HG02798 (cell line): ENCODE measurements at regions not wholly inside any gene's neighbourhood (a gene's known extent, or its start where the extent isn't known, plus 50 kb on each side); places are given as distances from the start of the nearest gene placed in this dataset.

Source experiments
- ATAC-seq: cut with Tn5 transposase; IDR thresholded peaks from one replicate; pipeline ENCODE4 v1.9.1; 2021; ENCODE audit warnings: mild to moderate bottlenecking; ENCODE audit not compliant: unreplicated experiment, poor library complexity

DNA sequence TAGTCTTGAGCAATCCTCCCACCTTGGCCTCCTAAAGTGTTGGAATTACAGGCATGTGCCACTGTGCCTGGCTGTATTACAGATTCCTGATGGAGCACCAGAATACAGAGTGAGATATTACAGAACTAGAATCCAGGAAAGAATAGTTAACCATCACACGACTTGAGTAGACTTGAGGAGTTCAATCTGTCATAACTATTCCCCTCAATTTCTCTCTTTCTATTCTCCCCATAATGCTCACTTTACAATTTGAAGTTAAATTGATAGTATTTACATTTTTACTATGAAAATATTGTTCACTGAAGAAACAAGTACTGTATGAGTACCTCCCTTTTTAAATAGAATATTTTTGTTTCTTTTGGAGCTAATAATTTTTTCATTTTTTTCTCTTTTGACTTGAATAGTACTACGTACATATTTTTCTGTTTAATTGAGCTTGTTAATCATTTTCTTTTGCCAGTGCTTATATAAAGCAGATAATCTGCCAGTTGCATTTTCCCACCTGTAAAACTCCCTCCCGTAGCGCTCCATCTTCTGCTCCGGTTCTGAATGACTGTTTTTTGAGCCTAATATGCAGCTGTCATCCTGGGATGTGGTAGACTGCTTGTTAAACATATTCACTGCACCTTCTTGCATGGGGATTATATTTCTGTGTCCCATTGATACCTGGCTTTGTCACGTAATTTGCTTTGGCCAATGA lies 105.5 kb downstream of the MYCN start:
- no peak for ATAC-seq

DNA sequence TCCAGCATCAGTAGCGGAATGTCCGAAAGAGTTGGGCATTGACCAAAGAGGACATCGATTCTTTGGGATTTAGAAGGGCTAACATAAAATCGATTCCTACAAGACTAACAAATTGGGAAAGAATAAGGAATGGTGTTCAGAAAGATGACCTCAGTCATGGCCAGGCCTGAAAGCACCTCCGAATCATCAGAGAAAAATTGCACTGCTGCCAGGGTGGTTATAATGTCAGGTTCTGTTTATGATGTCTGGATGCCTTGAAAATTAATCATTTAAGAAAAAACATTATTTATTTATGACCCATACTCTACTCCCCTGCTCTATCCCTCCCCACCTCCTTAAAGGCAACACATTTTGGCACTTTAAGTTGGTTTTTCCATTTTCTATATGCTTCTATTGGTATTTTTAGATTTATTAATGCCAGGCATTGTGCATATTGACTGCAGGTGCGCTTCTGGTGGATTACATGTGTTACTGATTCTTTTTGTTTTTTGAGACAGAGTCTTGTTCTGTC lies 104.7 kb downstream of the MYCN start:
- ATAC-seq: no peak

GRCh38 chr2:16043627-16044026 lies 103.3 kb downstream of the MYCN start:
- ATAC-seq: no peak

DNA sequence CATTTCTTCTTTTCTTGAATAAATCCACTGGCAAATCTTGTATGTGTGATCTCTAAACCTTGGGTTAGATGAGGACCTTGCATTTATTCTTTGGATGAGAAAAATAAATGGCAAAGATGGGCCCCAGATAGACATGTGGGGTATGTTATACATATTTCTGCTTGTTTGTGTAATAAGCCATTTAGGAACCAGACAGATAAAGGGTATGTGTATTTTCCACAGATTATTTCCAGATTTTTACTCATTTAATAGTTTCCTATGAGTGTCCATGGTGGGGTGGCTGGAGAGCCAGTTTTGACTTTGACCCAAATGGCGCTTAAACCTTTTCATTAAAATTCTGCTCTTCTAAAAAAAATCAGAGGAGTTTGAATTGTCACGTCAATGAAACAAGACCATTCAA lies 102.8 kb downstream of the MYCN start:
- ATAC-seq: no peak

DNA sequence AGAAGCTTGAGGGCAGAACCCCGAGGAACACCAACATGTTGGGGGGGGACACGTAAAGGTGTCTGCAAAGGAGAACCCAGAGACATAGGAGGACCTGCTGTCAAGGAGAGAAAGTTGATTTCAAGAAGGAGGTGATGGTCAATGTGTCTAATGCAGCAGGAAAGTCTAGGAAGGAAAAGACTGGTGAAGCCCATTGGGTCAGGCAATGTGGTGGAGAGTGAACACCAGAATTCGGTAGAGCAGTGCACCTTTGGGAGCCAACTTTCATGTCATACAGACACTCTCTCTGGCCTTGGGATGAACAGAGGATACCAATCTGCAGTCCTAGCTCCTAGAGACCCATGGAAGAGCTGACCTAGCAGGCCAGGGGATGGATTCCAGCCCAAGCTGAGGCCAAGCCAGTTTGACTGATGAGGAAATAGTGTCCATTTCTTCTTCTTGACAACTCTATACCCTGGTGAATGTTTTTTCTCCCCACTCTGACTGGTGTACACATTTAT lies 101.9 kb downstream of the MYCN start:
- no peak for ATAC-seq

GRCh38 chr2:16040271-16041010 lies 100.1 kb downstream of the MYCN start:
- ATAC-seq: no peak

GRCh38 chr2:16039823-16040222 lies 99.5 kb downstream of the MYCN start:
- no peak for ATAC-seq

GRCh38 chr2:16039055-16039454 lies 98.7 kb downstream of the MYCN start:
- no peak for ATAC-seq

DNA sequence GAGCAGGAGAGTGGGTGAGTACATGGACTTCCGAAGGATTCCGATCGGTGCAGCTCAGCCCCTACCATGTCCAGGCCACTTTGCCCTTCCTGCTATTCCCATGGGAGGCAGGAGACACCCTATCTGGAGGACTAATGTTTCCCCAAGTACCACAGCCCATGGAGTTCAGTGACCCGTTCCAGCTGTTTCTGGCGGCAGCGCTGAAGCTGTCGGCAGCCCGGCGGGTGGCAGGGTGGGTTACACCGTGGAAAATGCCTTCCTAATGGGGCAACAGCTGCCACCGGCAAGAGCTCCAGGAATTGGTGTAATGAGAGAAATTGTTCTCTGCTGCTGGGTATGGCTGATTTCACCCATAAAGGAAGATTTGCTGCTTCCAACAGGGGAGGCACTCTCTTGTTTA lies 98.3 kb downstream of the MYCN start:
- no peak for ATAC-seq

- ATAC-seq: no peak
Observed at GRCh38 chr2:16037808-16038457, 97.6 kb downstream of the MYCN start.

- no peak for ATAC-seq
Observed at GRCh38 chr2:16036951-16037350, 96.6 kb downstream of the MYCN start.

GRCh38 chr2:16035747-16036745 lies 95.7 kb downstream of the MYCN start:
- no peak for ATAC-seq

- ATAC-seq: no peak
Observed at GRCh38 chr2:16034975-16035746, 94.8 kb downstream of the MYCN start.

DNA sequence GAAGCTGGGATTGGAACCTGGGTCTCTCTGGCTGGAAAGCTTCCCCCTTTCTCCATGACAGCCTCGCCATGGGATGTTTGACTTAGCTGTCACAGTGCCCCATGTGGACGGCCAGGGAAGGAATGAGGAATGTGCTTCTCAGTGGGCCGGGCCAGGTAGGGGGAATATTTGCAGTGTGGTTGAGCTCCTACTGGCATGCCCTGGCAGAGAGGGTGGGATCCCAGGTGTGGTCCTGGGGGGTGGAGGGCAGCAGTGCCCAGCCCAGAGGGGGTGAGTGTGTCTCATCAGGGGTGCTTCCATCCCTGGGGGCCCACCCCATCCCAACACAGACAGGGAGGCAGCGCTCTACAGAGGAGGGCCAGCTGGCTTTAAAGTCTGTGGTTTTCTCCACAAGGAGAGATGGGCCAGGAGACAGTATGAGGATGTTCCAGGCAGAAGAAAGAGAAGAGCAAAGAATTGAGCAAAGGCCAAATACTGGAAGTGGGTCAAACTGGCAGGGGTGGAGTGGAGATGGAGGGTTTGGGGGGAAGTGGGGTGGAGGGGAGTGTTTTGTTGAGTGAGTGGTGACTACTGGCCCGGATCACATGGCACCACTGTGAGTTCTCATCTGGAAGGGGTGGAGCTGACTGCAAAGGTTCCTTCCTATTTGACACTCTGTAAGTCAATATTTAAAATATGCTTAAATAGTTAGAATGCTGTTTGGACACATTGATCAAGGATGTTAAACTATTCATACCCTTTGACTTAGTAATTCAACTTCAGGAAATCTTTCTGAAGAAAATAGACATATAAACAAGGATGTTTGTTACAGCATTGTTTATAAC lies 94.0 kb downstream of the MYCN start:
- no peak for ATAC-seq

GRCh38 chr2:16033032-16033293 lies 92.6 kb downstream of the MYCN start:
- no peak for ATAC-seq

GRCh38 chr2:16032282-16033031 lies 92.1 kb downstream of the MYCN start:
- no peak for ATAC-seq

DNA sequence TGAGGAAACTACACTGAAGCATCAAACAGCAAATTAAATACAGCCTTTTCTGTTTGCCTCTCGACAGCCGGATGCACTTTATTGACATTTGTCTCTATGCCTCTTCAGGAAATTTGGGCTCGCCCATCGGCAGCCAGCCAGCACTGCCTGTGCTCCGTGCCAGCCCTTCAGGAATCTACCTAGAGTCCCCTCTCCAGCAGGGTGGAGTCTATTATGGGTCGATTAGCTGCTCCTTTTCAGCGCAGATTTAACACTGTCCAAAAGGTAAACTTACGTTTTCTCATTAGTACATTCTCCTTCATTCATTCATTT lies 91.5 kb downstream of the MYCN start:
- ATAC-seq: no peak
